ENCODE measurements at regions not wholly inside any gene's neighbourhood (a gene's known extent, or its start where the extent isn't known, plus 50 kb on each side); places are given as distances from the start of the nearest gene placed in this dataset.

DNA sequence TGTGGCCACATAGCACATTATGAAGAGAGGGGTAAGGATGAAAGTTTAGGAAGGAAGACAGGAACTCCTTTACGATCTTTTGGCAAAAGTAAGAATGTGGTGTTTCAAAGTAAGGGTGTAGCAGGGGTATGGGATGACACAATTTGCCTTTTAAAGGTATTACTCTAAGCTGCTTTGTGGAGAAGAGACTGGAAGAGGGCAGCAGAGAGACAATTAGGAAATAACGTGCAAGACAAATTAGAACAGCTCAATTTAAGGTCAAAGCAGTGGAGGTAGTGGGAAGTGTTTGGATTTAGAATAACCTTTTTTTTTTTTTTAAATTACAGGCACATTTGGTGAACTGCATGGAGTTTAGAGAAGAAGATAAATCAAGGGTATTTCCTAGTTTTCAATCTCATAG, 342.6 kb downstream of the NOVA1 start:
- H3K27ac ChIP-seq (ENCODE audit: low read depth in 2 of 2, low read length in 1 of 2) = no peak overlapping the region
- ChIA-PET POLR2A (no interaction called here), CTCF (interaction anchor here (0.6 to 1.3 kb wide), 2 partner anchors 24 to 80 kb away, joined by 4 read pairs; no protein-coding TSS in a partner anchor)
- H3K4me1 ChIP-seq (ENCODE audit: control insufficient read depth in 1 of 2, insufficient read depth in 2 of 2, low read depth in 1 of 2, low read length in 1 of 2) = no peaks in the 10 kb centered on the region
- H4K20me1 ChIP-seq (ENCODE audit: insufficient read depth) = no peaks in the 10 kb centered on the region
- no peaks in the 10 kb centered on the region for H3K27me3 ChIP-seq (ENCODE audit: insufficient read depth)
- 2% methylated on average over 2 of the region's 2 CpGs for WGBS (ENCODE audit: low lambda C conversion rate)
- H3K79me2 ChIP-seq (ENCODE audit: insufficient read depth) = no peaks in the 10 kb centered on the region
- TF ChIP-seq FOXM1 (IDR thresholded peaks at IDR 0.05; ENCODE audit: low read depth) (no peak), TCF12 (IDR thresholded peaks at IDR 0.05) (no peak), MEF2A (IDR thresholded peaks at IDR 0.05; ENCODE audit: borderline replicate concordance, low read depth) (no peak), GATA2 (CRISPR knock-in tag; IDR thresholded peaks at IDR 0.05) (no peak), GABPA (IDR thresholded peaks at IDR 0.05; ENCODE audit: low read depth) (no peak), RAD21 (IDR thresholded peaks at IDR 0.05; ENCODE audit: low read length) (peak; percentile 19; the same call in 1 of the 2 replicates), RFX5 (IDR thresholded peaks at IDR 0.05; ENCODE audit: low read length) (no peak), TEAD4 (IDR thresholded peaks at IDR 0.05; ENCODE audit: borderline replicate concordance, insufficient read depth) (no peak), JUND (IDR thresholded peaks at IDR 0.05) (no peak), CHD2 (IDR thresholded peaks at IDR 0.05; ENCODE audit: low read length, partially characterized antibody) (no peak), EP300 (IDR thresholded peaks at IDR 0.05; ENCODE audit: borderline replicate concordance in 1 of 2, low read depth in 1 of 2, low read length in 1 of 2) (no peak)
- TF ChIP-seq, protein P1, sequence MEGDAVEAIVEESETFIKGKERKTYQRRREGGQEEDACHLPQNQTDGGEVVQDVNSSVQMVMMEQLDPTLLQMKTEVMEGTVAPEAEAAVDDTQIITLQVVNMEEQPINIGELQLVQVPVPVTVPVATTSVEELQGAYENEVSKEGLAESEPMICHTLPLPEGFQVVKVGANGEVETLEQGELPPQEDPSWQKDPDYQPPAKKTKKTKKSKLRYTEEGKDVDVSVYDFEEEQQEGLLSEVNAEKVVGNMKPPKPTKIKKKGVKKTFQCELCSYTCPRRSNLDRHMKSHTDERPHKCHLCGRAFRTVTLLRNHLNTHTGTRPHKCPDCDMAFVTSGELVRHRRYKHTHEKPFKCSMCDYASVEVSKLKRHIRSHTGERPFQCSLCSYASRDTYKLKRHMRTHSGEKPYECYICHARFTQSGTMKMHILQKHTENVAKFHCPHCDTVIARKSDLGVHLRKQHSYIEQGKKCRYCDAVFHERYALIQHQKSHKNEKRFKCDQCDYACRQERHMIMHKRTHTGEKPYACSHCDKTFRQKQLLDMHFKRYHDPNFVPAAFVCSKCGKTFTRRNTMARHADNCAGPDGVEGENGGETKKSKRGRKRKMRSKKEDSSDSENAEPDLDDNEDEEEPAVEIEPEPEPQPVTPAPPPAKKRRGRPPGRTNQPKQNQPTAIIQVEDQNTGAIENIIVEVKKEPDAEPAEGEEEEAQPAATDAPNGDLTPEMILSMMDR (IDR thresholded peaks at IDR 0.05) = peak; percentile 32
- TF ChIP-seq, protein P2, sequence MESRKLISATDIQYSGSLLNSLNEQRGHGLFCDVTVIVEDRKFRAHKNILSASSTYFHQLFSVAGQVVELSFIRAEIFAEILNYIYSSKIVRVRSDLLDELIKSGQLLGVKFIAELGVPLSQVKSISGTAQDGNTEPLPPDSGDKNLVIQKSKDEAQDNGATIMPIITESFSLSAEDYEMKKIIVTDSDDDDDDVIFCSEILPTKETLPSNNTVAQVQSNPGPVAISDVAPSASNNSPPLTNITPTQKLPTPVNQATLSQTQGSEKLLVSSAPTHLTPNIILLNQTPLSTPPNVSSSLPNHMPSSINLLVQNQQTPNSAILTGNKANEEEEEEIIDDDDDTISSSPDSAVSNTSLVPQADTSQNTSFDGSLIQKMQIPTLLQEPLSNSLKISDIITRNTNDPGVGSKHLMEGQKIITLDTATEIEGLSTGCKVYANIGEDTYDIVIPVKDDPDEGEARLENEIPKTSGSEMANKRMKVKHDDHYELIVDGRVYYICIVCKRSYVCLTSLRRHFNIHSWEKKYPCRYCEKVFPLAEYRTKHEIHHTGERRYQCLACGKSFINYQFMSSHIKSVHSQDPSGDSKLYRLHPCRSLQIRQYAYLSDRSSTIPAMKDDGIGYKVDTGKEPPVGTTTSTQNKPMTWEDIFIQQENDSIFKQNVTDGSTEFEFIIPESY (IDR thresholded peaks at IDR 0.05; ENCODE audit: borderline replicate concordance, low read depth) = no peak
- TF ChIP-seq, protein P3, sequence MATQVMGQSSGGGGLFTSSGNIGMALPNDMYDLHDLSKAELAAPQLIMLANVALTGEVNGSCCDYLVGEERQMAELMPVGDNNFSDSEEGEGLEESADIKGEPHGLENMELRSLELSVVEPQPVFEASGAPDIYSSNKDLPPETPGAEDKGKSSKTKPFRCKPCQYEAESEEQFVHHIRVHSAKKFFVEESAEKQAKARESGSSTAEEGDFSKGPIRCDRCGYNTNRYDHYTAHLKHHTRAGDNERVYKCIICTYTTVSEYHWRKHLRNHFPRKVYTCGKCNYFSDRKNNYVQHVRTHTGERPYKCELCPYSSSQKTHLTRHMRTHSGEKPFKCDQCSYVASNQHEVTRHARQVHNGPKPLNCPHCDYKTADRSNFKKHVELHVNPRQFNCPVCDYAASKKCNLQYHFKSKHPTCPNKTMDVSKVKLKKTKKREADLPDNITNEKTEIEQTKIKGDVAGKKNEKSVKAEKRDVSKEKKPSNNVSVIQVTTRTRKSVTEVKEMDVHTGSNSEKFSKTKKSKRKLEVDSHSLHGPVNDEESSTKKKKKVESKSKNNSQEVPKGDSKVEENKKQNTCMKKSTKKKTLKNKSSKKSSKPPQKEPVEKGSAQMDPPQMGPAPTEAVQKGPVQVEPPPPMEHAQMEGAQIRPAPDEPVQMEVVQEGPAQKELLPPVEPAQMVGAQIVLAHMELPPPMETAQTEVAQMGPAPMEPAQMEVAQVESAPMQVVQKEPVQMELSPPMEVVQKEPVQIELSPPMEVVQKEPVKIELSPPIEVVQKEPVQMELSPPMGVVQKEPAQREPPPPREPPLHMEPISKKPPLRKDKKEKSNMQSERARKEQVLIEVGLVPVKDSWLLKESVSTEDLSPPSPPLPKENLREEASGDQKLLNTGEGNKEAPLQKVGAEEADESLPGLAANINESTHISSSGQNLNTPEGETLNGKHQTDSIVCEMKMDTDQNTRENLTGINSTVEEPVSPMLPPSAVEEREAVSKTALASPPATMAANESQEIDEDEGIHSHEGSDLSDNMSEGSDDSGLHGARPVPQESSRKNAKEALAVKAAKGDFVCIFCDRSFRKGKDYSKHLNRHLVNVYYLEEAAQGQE (IDR thresholded peaks at IDR 0.05; ENCODE audit: low read depth, low read length) = no peak
- H3K4me2 ChIP-seq = no peak overlapping the region
- H3K9me2 ChIP-seq = no peaks in the 10 kb centered on the region
- H3K4me3 ChIP-seq (ENCODE audit: low read depth in 2 of 2, low read length in 1 of 2) = no peak overlapping the region
- H2AFZ ChIP-seq (ENCODE audit: low read depth) = no peak overlapping the region
- no peaks in the 10 kb centered on the region for H3K36me3 ChIP-seq (replicated peaks in 1 of 2; ENCODE audit: control insufficient read depth in 1 of 2, insufficient read depth in 2 of 2, low read length in 1 of 2)
- no peak overlapping the region for H3K9ac ChIP-seq
- no peaks in the 10 kb centered on the region for H3K9me3 ChIP-seq
- no peaks in the 10 kb centered on the region for H3F3A ChIP-seq (replicated peaks; ENCODE audit: insufficient read depth)
- DNase-seq = no peak

Data from SK-N-SH (cell line).